H1 (cell line): ENCODE measurements at regions not wholly inside any gene's neighbourhood (a gene's known extent, or its start where the extent isn't known, plus 50 kb on each side); places are given as distances from the start of the nearest gene placed in this dataset.

Experiments
- CTCF ChIA-PET: fragments of 300-600 bp; sonication (Branson Sonifier 250); formaldehyde crosslinking; loops from one replicate; lab custom pipeline; 2021; ENCODE audit not compliant: partially characterized antibody; lab: Charles Lee
- POLR2A ChIA-PET: fragments of 300-600 bp; sonication (Branson Sonifier 250); formaldehyde crosslinking; loops from one replicate; lab custom pipeline; 2021; ENCODE audit warnings: inconsistent platforms; ENCODE audit not compliant: partially characterized antibody; lab: Charles Lee
- DNase-seq, 2 experiments: peaks; one replicate each; pipeline versions ENCODE4 v3.0.0 to v3.0.0-alpha.2; 2010 to 2022; ENCODE audit warnings: low spot score in 2 of 2, low read depth in 1 of 2, mixed read lengths in 1 of 2
- FAIRE-seq: peaks from 2 replicates; lab custom pipeline; 2011; peaks lifted over from hg19 to GRCh38; lab: Jason Lieb, UNC
- H2AFZ ChIP-seq: 2 replicates; pipeline ENCODE4 v1.8.1; 2012; ENCODE audit warnings: low read length, inconsistent platforms
- H2AK5ac ChIP-seq: 2 replicates; pipeline ENCODE4 v1.6.1; 2013; ENCODE audit warnings: low read depth, low read length
- H2BK120ac ChIP-seq: replicated peaks from 2 replicates; pipeline ENCODE3; 2013; ENCODE audit warnings: low read depth, low read length, inconsistent platforms
- H2BK12ac ChIP-seq: 2 replicates; pipeline ENCODE4 v1.6.1; 2013; ENCODE audit warnings: low read depth, low read length
- H2BK15ac ChIP-seq: 2 replicates; pipeline ENCODE4 v1.6.1; 2013; ENCODE audit warnings: low read length
- H2BK20ac ChIP-seq: 2 replicates; pipeline ENCODE4 v1.6.1; 2013; ENCODE audit warnings: low read length
- H2BK5ac ChIP-seq: 2 replicates; pipeline ENCODE4 v1.6.1; 2013; ENCODE audit warnings: low read depth, low read length
- H3K14ac ChIP-seq: 2 replicates; pipeline ENCODE4 v1.6.1; 2013; ENCODE audit warnings: inconsistent platforms; ENCODE audit not compliant: insufficient read length
- H3K18ac ChIP-seq: 2 replicates; pipeline ENCODE4 v1.6.1; 2013; ENCODE audit warnings: low read length; ENCODE audit errors: extremely low read depth
- H3K23ac ChIP-seq: 2 replicates; pipeline ENCODE4 v1.6.1; 2013; ENCODE audit warnings: inconsistent platforms; ENCODE audit not compliant: insufficient read length
- H3K23me2 ChIP-seq: 2 replicates; pipeline ENCODE4 v1.6.1; 2013; ENCODE audit warnings: low read depth, low read length
- H3K27ac ChIP-seq: 2 replicates; pipeline ENCODE4 v1.6.1; 2011; ENCODE audit warnings: low read depth, low read length, inconsistent platforms
- H3K27me3 ChIP-seq, 4 experiments: replicated peaks in 1 of 4; 1 replicate in 1 of 4; 2 replicates in 3 of 4; pipeline versions ENCODE4 v1.6.1 to v1.8.1; 2011 to 2013; ENCODE audit warnings: low read length in 3 of 4, mild to moderate bottlenecking in 3 of 4, inconsistent platforms in 2 of 4, mixed read lengths in 2 of 4, moderate library complexity in 1 of 4; ENCODE audit not compliant: control insufficient read depth in 3 of 4, insufficient read depth in 3 of 4; ENCODE audit errors: extremely low read depth in 1 of 4
- H3K36me3 ChIP-seq, 4 experiments: 2 replicates each; pipeline versions ENCODE4 v1.6.1 to v1.8.1; 2011 to 2013; ENCODE audit warnings: mild to moderate bottlenecking in 4 of 4, low read length in 3 of 4, moderate library complexity in 2 of 4, control low read depth in 1 of 4, inconsistent platforms in 1 of 4; ENCODE audit not compliant: insufficient read depth in 4 of 4, control insufficient read depth in 2 of 4
- H3K4ac ChIP-seq: replicated peaks from 2 replicates; pipeline ENCODE3; 2013; ENCODE audit warnings: low read length, low read depth, mixed read lengths, inconsistent platforms; ENCODE audit not compliant: insufficient read length
- H3K4me1 ChIP-seq, 4 experiments: replicated peaks in 1 of 4; 1 replicate in 1 of 4; 2 replicates in 3 of 4; pipeline versions ENCODE4 v1.6.1 to v1.8.1; 2011 to 2013; ENCODE audit warnings: low read length in 3 of 4, inconsistent platforms in 2 of 4, mixed read lengths in 1 of 4; ENCODE audit not compliant: insufficient read depth in 4 of 4, control insufficient read depth in 3 of 4
- H3K4me2 ChIP-seq, 2 experiments: 2 replicates each; pipeline versions ENCODE4 v1.6.1 to v1.8.1; 2011 to 2013; ENCODE audit warnings: low read depth in 2 of 2, low read length in 2 of 2, control low read depth in 1 of 2, inconsistent platforms in 1 of 2, mild to moderate bottlenecking in 1 of 2; ENCODE audit not compliant: insufficient read depth in 1 of 2
- H3K4me3 ChIP-seq, 4 experiments: fragments of 200-600, 300-600 bp in 1 of 4; sonication (generic), shearing (Covaris generic), sonication (Bioruptor Twin) in 1 of 4; 2 replicates each; pipeline versions ENCODE4 v1.5.1 to v1.8.1; 2011 to 2016; ENCODE audit warnings: low read length in 4 of 4, low read depth in 3 of 4, control low read depth in 2 of 4, inconsistent platforms in 2 of 4, mild to moderate bottlenecking in 2 of 4, mixed read lengths in 1 of 4, moderate library complexity in 1 of 4; ENCODE audit not compliant: insufficient read depth in 2 of 4; ENCODE audit errors: extremely low read depth in 1 of 4
- H3K56ac ChIP-seq: replicated peaks from 2 replicates; pipeline ENCODE3; 2013; ENCODE audit warnings: low read depth, mild to moderate bottlenecking, mixed read lengths, low read length, inconsistent platforms; ENCODE audit not compliant: insufficient read length
- H3K79me1 ChIP-seq: 2 replicates; pipeline ENCODE4 v1.6.1; 2013; ENCODE audit warnings: low read depth, low read length, control low read depth
- H3K79me2 ChIP-seq, 2 experiments: 2 replicates each; pipeline versions ENCODE4 v1.6.1 to v1.8.1; 2012 to 2013; ENCODE audit warnings: low read length in 2 of 2, mild to moderate bottlenecking in 2 of 2, inconsistent platforms in 1 of 2; ENCODE audit not compliant: insufficient read depth in 2 of 2, control insufficient read depth in 1 of 2
- H3K9ac ChIP-seq, 4 experiments: replicated peaks in 1 of 4; 1 replicate in 1 of 4; 2 replicates in 3 of 4; pipeline versions ENCODE4 v1.6.1 to v1.8.1; 2011 to 2013; ENCODE audit warnings: low read depth in 3 of 4, low read length in 3 of 4, control low read depth in 2 of 4, mild to moderate bottlenecking in 2 of 4, moderate library complexity in 2 of 4, inconsistent platforms in 1 of 4; ENCODE audit errors: extremely low read depth in 1 of 4
- H3K9me3 ChIP-seq, 2 experiments: 2 replicates each; pipeline versions ENCODE4 v1.6.1 to v1.8.1; 2012 to 2013; ENCODE audit warnings: mild to moderate bottlenecking in 2 of 2, moderate library complexity in 2 of 2, control low read depth in 1 of 2, inconsistent platforms in 1 of 2, low read depth in 1 of 2, low read length in 1 of 2, mixed read lengths in 1 of 2; ENCODE audit not compliant: insufficient read depth in 2 of 2
- H4K20me1 ChIP-seq, 2 experiments: replicated peaks in 1 of 2; 2 replicates each; pipeline versions ENCODE3 to v1.8.1; 2011 to 2013; ENCODE audit warnings: inconsistent platforms in 2 of 2, low read length in 2 of 2, mild to moderate bottlenecking in 1 of 2; ENCODE audit not compliant: insufficient read depth in 2 of 2, control insufficient read depth in 1 of 2
- H4K5ac ChIP-seq: 2 replicates; pipeline ENCODE4 v1.6.1; 2013; ENCODE audit warnings: low read length, low read depth, mixed read lengths, inconsistent platforms; ENCODE audit not compliant: insufficient read length
- H4K8ac ChIP-seq: 2 replicates; pipeline ENCODE4 v1.8.0; 2013; ENCODE audit warnings: mild to moderate bottlenecking, moderate library complexity, low read length, inconsistent platforms; ENCODE audit not compliant: insufficient read depth; ENCODE audit errors: extremely low read depth
- H4K91ac ChIP-seq: replicated peaks from 2 replicates; pipeline ENCODE3; 2013; ENCODE audit warnings: low read length, mixed read lengths, inconsistent platforms; ENCODE audit not compliant: insufficient read length
- CEBPB ChIP-seq: IDR thresholded peaks from 2 replicates; pipeline ENCODE4 v1.6.1; 2012; ENCODE audit warnings: low read depth, low read length
- EGR1 ChIP-seq: IDR thresholded peaks from 2 replicates; pipeline ENCODE4 v1.6.1; 2011; ENCODE audit warnings: low read depth, low read length, borderline replicate concordance
- GABPA ChIP-seq: IDR thresholded peaks from 2 replicates; pipeline ENCODE4 v1.6.1; 2011; ENCODE audit warnings: mild to moderate bottlenecking, low read length, moderate library complexity, borderline replicate concordance; ENCODE audit not compliant: insufficient read depth
- GTF2F1 ChIP-seq: IDR thresholded peaks from 2 replicates; pipeline ENCODE4 v1.6.1; 2012; ENCODE audit warnings: low read depth, low read length, improper control_type of control experiment, borderline replicate concordance
- KDM1A ChIP-seq: fragments of 200-600, 300-600 bp; sonication (generic); IDR thresholded peaks from 2 replicates; pipeline ENCODE4 v1.7.1; 2016; ENCODE audit warnings: mild to moderate bottlenecking, low read length, borderline replicate concordance
- KDM4A ChIP-seq: IDR thresholded peaks from one replicate; pipeline ENCODE4 v1.7.1; 2012; ENCODE audit warnings: low read depth, mild to moderate bottlenecking, moderate library complexity, low read length, inconsistent platforms; ENCODE audit not compliant: severe bottlenecking
- NRF1 ChIP-seq: IDR thresholded peaks from 2 replicates; pipeline ENCODE4 v1.6.1; 2011; ENCODE audit warnings: mild to moderate bottlenecking, low read depth, low read length, improper control_type of control experiment
- PHF8 ChIP-seq: fragments of 200-600 bp; sonication (generic); conservative IDR thresholded peaks from 2 replicates; pipeline ENCODE4 v1.7.1; 2012; ENCODE audit warnings: low read depth, mild to moderate bottlenecking, inconsistent platforms, low read length, moderate library complexity
- RFX5 ChIP-seq: IDR thresholded peaks from 2 replicates; pipeline ENCODE4 v1.6.1; 2011; ENCODE audit warnings: low read depth, low read length, improper control_type of control experiment, borderline replicate concordance
- RXRA ChIP-seq: IDR thresholded peaks from 2 replicates; pipeline ENCODE4 v1.6.1; 2011; ENCODE audit warnings: low read depth, mild to moderate bottlenecking, low read length, moderate library complexity; ENCODE audit not compliant: insufficient read depth
- SP1 ChIP-seq: IDR thresholded peaks from 2 replicates; pipeline ENCODE4 v1.6.1; 2011; ENCODE audit warnings: low read depth, low read length
- WGBS, 2 experiments: shearing (Covaris generic) in 1 of 2; methylation state at CpG; one replicate each; pipeline versions ENCODE4 v1.1.6 to v1.1.7; 2013 to 2015; ENCODE audit warnings: low lambda C conversion rate in 2 of 2, mixed read lengths in 2 of 2, inconsistent platforms in 1 of 2, low coverage in 1 of 2, missing lambda C conversion rate in 1 of 2; ENCODE audit not compliant: insufficient replicate concordance in 2 of 2, insufficient coverage in 1 of 2, insufficient read length in 1 of 2; ENCODE audit errors: extremely low coverage in 1 of 2, missing lambda C conversion rate in 1 of 2; 5-methylcytosine and 5-hydroxymethylcytosine counted together

GRCh38 chr14:86299994-86300393 lies 770.0 kb downstream of the FLRT2 start:
- FAIRE-seq = no peak
- CTCF ChIA-PET = interaction anchor here (1.6 kb wide), 1 partner anchor 11 kb away, joined by 3 read pairs; no protein-coding TSS in a partner anchor

More at GRCh38 chr14:86299994-86300393, 770.0 kb downstream of the FLRT2 start:
- no peak overlapping the region for H3K4me3 ChIP-seq
- H2BK12ac ChIP-seq = no peak overlapping the region
- H4K8ac ChIP-seq = 0 out of 2 replicates have a peak overlapping the region, but pooled peaks have one; percentile 4
- H3K4ac ChIP-seq = no peak overlapping the region
- no peak overlapping the region for H2AK5ac ChIP-seq
- H3K9ac ChIP-seq = no peak overlapping the region
- H2AFZ ChIP-seq = no peak overlapping the region
- POLR2A ChIA-PET = no interaction called here
- H4K91ac ChIP-seq = no peak overlapping the region
- H4K20me1 ChIP-seq = no peaks in the 10 kb centered on the region
- H3K79me2 ChIP-seq = no peaks in the 10 kb centered on the region
- no peak overlapping the region for H3K56ac ChIP-seq
- no peak overlapping the region for H4K5ac ChIP-seq
- H3K79me1 ChIP-seq = no peaks in the 10 kb centered on the region
- peaks cover 0 to 3% (median 1%) of the 10 kb centered on the region in 4 experiments; a peak in 3 of 7 replicates for H3K4me1 ChIP-seq
- no peak for TF ChIP-seq NRF1
- no peak for TF ChIP-seq CEBPB
- TF ChIP-seq GABPA = no peak
- no peak for TF ChIP-seq RXRA
- no peak for TF ChIP-seq PHF8
- TF ChIP-seq SP1 = no peak
- TF ChIP-seq RFX5 = no peak
- TF ChIP-seq KDM4A = no peak
- TF ChIP-seq EGR1 = no peak
- no peak for TF ChIP-seq KDM1A
- no peak for TF ChIP-seq GTF2F1
- H2BK15ac ChIP-seq = no peak overlapping the region
- H2BK5ac ChIP-seq = no peak overlapping the region
- 72% methylated on average over 3 of the region's 3 CpGs; no CpG with 5 or more reads in 1 of the 2 experiments for WGBS, 2 experiments
- no peak for DNase-seq
- no peaks in the 10 kb centered on the region for H3K27me3 ChIP-seq
- H3K14ac ChIP-seq = no peak overlapping the region
- H3K23me2 ChIP-seq = no peaks in the 10 kb centered on the region
- no peak overlapping the region for H3K4me2 ChIP-seq
- no peak overlapping the region for H2BK20ac ChIP-seq
- H2BK120ac ChIP-seq = no peak overlapping the region
- H3K9me3 ChIP-seq = no peaks in the 10 kb centered on the region
- H3K18ac ChIP-seq = no peak overlapping the region
- no peaks in the 10 kb centered on the region for H3K36me3 ChIP-seq
- H3K23ac ChIP-seq = no peak overlapping the region
- H3K27ac ChIP-seq = no peak overlapping the region
